OCI-LY7 (cell line): ENCODE measurements at regions not wholly inside any gene's neighbourhood (a gene's known extent, or its start where the extent isn't known, plus 50 kb on each side); places are given as distances from the start of the nearest gene placed in this dataset.

ENCODE experiments used
- BruUV-seq: library from RNA; stranded (reverse); fragments of 400-500 nt; replicated peaks from 2 replicates; lab custom pipeline; 2021; lab: Mats Ljungman, UMichigan
- CTCF ChIA-PET: fragments of 300-600 bp; sonication (Branson Sonifier 250); formaldehyde crosslinking; loops from one replicate; lab custom pipeline; 2022; ENCODE audit warnings: antibody characterized with exemption; ENCODE audit not compliant: unreplicated experiment; lab: Charles Lee
- POLR2A ChIA-PET: fragments of 300-600 bp; sonication (Branson Sonifier 250); formaldehyde crosslinking; loops from one replicate; lab custom pipeline; 2022; ENCODE audit warnings: antibody characterized with exemption; lab: Charles Lee
- DNase-seq: peaks from one replicate; pipeline ENCODE4 v3.0.0-alpha.2; 2015; ENCODE audit warnings: low spot score
- H2AFZ ChIP-seq: fragments of 200-600 bp; sonication (generic), shearing (Covaris generic); 2 replicates; pipeline ENCODE4 v1.6.1; 2014; ENCODE audit warnings: mild to moderate bottlenecking, antibody characterized with exemption, low read length, moderate library complexity
- H3K27ac ChIP-seq: fragments of 200-600 bp; sonication (generic); 2 replicates; pipeline ENCODE4 v1.5.1; 2014; ENCODE audit warnings: mixed run types, low read depth, mild to moderate bottlenecking, moderate library complexity, low read length, inconsistent platforms; ENCODE audit not compliant: poor library complexity, severe bottlenecking
- H3K36me3 ChIP-seq: fragments of 200-600 bp; sonication (generic); 2 replicates; pipeline ENCODE4 v1.6.1; 2014; ENCODE audit warnings: mild to moderate bottlenecking, antibody characterized with exemption, low read length, moderate library complexity, mixed read lengths; ENCODE audit not compliant: insufficient read depth
- H3K4me1 ChIP-seq: fragments of 200-600 bp; sonication (generic); 2 replicates; pipeline ENCODE4 v1.5.1; 2014; ENCODE audit warnings: mild to moderate bottlenecking, low read length; ENCODE audit not compliant: insufficient read depth, poor library complexity, severe bottlenecking
- H3K4me2 ChIP-seq: fragments of 200-600 bp; sonication (generic); 2 replicates; pipeline ENCODE4 v1.6.1; 2014; ENCODE audit warnings: mild to moderate bottlenecking, low read length
- H3K4me3 ChIP-seq: fragments of 200-600 bp; sonication (generic); 2 replicates; pipeline ENCODE4 v1.5.1; 2014; ENCODE audit warnings: mild to moderate bottlenecking, low read depth, low read length; ENCODE audit not compliant: poor library complexity, severe bottlenecking
- H3K79me2 ChIP-seq: fragments of 200-600 bp; sonication (generic); 2 replicates; pipeline ENCODE4 v1.6.1; 2016; ENCODE audit warnings: low read depth, mild to moderate bottlenecking, low read length, moderate library complexity, mixed read lengths; ENCODE audit not compliant: insufficient read depth
- H3K9me2 ChIP-seq: fragments of 200-600 bp; sonication (generic); 2 replicates; pipeline ENCODE4 v1.6.1; 2016; ENCODE audit warnings: mild to moderate bottlenecking, low read length, mixed read lengths; ENCODE audit not compliant: insufficient read depth
- H3K9me3 ChIP-seq: fragments of 200-600 bp; sonication (generic); 2 replicates; pipeline ENCODE4 v1.6.1; 2014; ENCODE audit warnings: mild to moderate bottlenecking, mixed run types, low read length, mixed read lengths
- H4K20me1 ChIP-seq: fragments of 200-600 bp; sonication (generic); 2 replicates; pipeline ENCODE4 v1.6.1; 2014; ENCODE audit warnings: mild to moderate bottlenecking, antibody characterized with exemption, low read length, moderate library complexity, mixed read lengths; ENCODE audit not compliant: insufficient read depth
- CTCF ChIP-seq: fragments of 200-600 bp; sonication (generic); conservative IDR thresholded peaks from 2 replicates; pipeline ENCODE4 v1.5.1; 2014; ENCODE audit warnings: mild to moderate bottlenecking, antibody characterized with exemption, low read length, moderate library complexity, mixed read lengths
- EZH2phosphoT487 ChIP-seq: fragments of 200-600 bp; sonication (generic); IDR thresholded peaks from 2 replicates; pipeline ENCODE4 v1.6.1; 2018; ENCODE audit warnings: low read depth, borderline replicate concordance, mild to moderate bottlenecking, mixed run types, antibody characterized with exemption, low read length, moderate library complexity, mixed read lengths
- intact Hi-C: fragments of 100-400 bp; cut with micrococcal nuclease; formaldehyde crosslinking; loops from one replicate; pipeline ENCODE4 v1.10.0; 2022; ENCODE audit not compliant: unreplicated experiment

- no peak for TF ChIP-seq CTCF
- no peak for TF ChIP-seq EZH2phosphoT487
- ChIA-PET CTCF (no interaction called here), POLR2A (interaction anchor here (1.1 to 1.2 kb wide), 2 partner anchors 16 to 45 kb away, joined by 3 read pairs; no protein-coding TSS in a partner anchor)
- H2AFZ ChIP-seq: no peak overlapping the region
- no TSS peak for BruUV-seq
- H3K4me1 ChIP-seq: no peaks in the 10 kb centered on the region
- no peak overlapping the region for H3K4me2 ChIP-seq
- intact Hi-C loops: no loop called here
- no peak overlapping the region for H3K4me3 ChIP-seq
- no peaks in the 10 kb centered on the region for H4K20me1 ChIP-seq
- H3K9me3 ChIP-seq: no peaks in the 10 kb centered on the region
- no peak for DNase-seq
- no peaks in the 10 kb centered on the region for H3K36me3 ChIP-seq
- no peak overlapping the region for H3K27ac ChIP-seq
- H3K9me2 ChIP-seq: no peaks in the 10 kb centered on the region
- no peaks in the 10 kb centered on the region for H3K79me2 ChIP-seq
Observed at GRCh38 chr10:10626734-10627133, 390.9 kb upstream of the CELF2 start.

- ChIA-PET CTCF (no interaction called here), POLR2A (interaction anchor here (0.6 kb wide), 2 partner anchors 20 to 21 kb away, joined by 3 read pairs; no protein-coding TSS in a partner anchor)
- Histone ChIP-seq H3K4me3 (no peak overlapping the region), H3K4me1 (no peaks in the 10 kb centered on the region), H3K27ac (no peak overlapping the region), H4K20me1 (no peaks in the 10 kb centered on the region), H3K79me2 (no peaks in the 10 kb centered on the region), H2AFZ (no peak overlapping the region), H3K9me3 (no peaks in the 10 kb centered on the region), H3K4me2 (no peak overlapping the region), H3K36me3 (no peaks in the 10 kb centered on the region), H3K9me2 (no peaks in the 10 kb centered on the region)
- TF ChIP-seq EZH2phosphoT487 (no peak), CTCF (no peak)
- BruUV-seq: no TSS peak
- no peak for DNase-seq
- intact Hi-C loops: no loop called here
Observed at GRCh38 chr10:10627414-10627813, 390.3 kb upstream of the CELF2 start.

- ChIA-PET CTCF (no interaction called here), POLR2A (interaction anchor here (0.7 to 0.8 kb wide), 3 partner anchors 9 to 143 kb away, joined by 3 read pairs; no protein-coding TSS in a partner anchor)
- Histone ChIP-seq H3K9me2 (no peaks in the 10 kb centered on the region), H2AFZ (no peak overlapping the region), H3K4me2 (no peak overlapping the region), H3K27ac (no peak overlapping the region), H3K4me1 (no peaks in the 10 kb centered on the region), H3K36me3 (no peaks in the 10 kb centered on the region), H3K79me2 (no peaks in the 10 kb centered on the region), H4K20me1 (no peaks in the 10 kb centered on the region), H3K4me3 (no peak overlapping the region), H3K9me3 (no peaks in the 10 kb centered on the region)
- intact Hi-C loops: no loop called here
- no peak for DNase-seq
- TF ChIP-seq CTCF (no peak), EZH2phosphoT487 (no peak)
- no TSS peak for BruUV-seq
Observed at GRCh38 chr10:10629512-10629911, 388.2 kb upstream of the CELF2 start.
